Liver (tissue), 8 donors: ENCODE measurements at regions not wholly inside any gene's neighbourhood (a gene's known extent, or its start where the extent isn't known, plus 50 kb on each side); places are given as distances from the start of the nearest gene placed in this dataset.

Experiments
- DNase-seq: peaks from one replicate; pipeline ENCODE4 v3.0.0-alpha.2; 2017; ENCODE audit warnings: low spot score
- H3K27ac ChIP-seq, 2 donors: one replicate each; pipeline ENCODE4 v1.7.0; 2013; ENCODE audit warnings: inconsistent platforms in 2 of 2, low read length in 2 of 2, control low read depth in 1 of 2, low read depth in 1 of 2, mild to moderate bottlenecking in 1 of 2
- H3K27me3 ChIP-seq, 4 donors: one replicate each; pipeline versions ENCODE4 v1.6.1 to v1.7.0; 2013; ENCODE audit warnings: low read length in 3 of 4, inconsistent platforms in 1 of 4, mild to moderate bottlenecking in 1 of 4, moderate library complexity in 1 of 4; ENCODE audit not compliant: control insufficient read depth in 4 of 4, insufficient read depth in 4 of 4
- H3K36me3 ChIP-seq, 4 donors: one replicate each; pipeline versions ENCODE4 v1.6.1 to v1.7.0; 2013; ENCODE audit warnings: low read length in 3 of 4, mild to moderate bottlenecking in 3 of 4, low read depth in 1 of 4, moderate library complexity in 1 of 4; ENCODE audit not compliant: control insufficient read depth in 4 of 4, insufficient read depth in 3 of 4
- H3K4me1 ChIP-seq, 4 donors: one replicate each; pipeline versions ENCODE4 v1.6.1 to v1.7.0; 2013; ENCODE audit warnings: low read length in 3 of 4, mild to moderate bottlenecking in 3 of 4, moderate library complexity in 1 of 4; ENCODE audit not compliant: control insufficient read depth in 4 of 4, insufficient read depth in 4 of 4
- H3K4me3 ChIP-seq, 3 donors: one replicate each; pipeline versions ENCODE4 v1.6.1 to v1.7.0; 2013; ENCODE audit warnings: low read length in 3 of 3, control low read depth in 1 of 3, low read depth in 1 of 3, mild to moderate bottlenecking in 1 of 3
- H3K9ac ChIP-seq, 2 donors: one replicate each; pipeline ENCODE4 v1.7.0; 2013; ENCODE audit warnings: low read length in 2 of 2, mild to moderate bottlenecking in 2 of 2, moderate library complexity in 2 of 2, control low read depth in 1 of 2, low read depth in 1 of 2
- H3K9me3 ChIP-seq, 4 donors: one replicate each; pipeline versions ENCODE4 v1.6.1 to v1.7.0; 2013; ENCODE audit warnings: low read length in 3 of 4; ENCODE audit not compliant: control insufficient read depth in 4 of 4
- ATF3 ChIP-seq: IDR thresholded peaks from 2 replicates; pipeline ENCODE4 v1.6.1; 2016; ENCODE audit warnings: antibody characterized with exemption
- EGR1 ChIP-seq, 2 donors: IDR thresholded peaks; 2 replicates each; pipeline ENCODE4 v1.6.1; 2016 to 2018; ENCODE audit warnings: antibody characterized with exemption in 2 of 2, low read depth in 2 of 2
- FOXA1 ChIP-seq: IDR thresholded peaks from 2 replicates; pipeline ENCODE4 v1.6.1; 2016; ENCODE audit warnings: antibody characterized with exemption
- FOXA2 ChIP-seq: IDR thresholded peaks from 2 replicates; pipeline ENCODE4 v1.6.1; 2016; ENCODE audit warnings: antibody characterized with exemption
- GABPA ChIP-seq, 2 donors: IDR thresholded peaks in 1 of 2; conservative IDR thresholded peaks in 1 of 2; 2 replicates each; pipeline ENCODE4 v1.6.1; 2016; ENCODE audit warnings: antibody characterized with exemption in 2 of 2, mild to moderate bottlenecking in 1 of 2, moderate library complexity in 1 of 2
- HNF4A ChIP-seq, 2 donors: conservative IDR thresholded peaks; 2 replicates each; pipeline ENCODE4 v1.6.1; 2016; ENCODE audit warnings: antibody characterized with exemption in 2 of 2, mild to moderate bottlenecking in 2 of 2
- HNF4G ChIP-seq: IDR thresholded peaks from 2 replicates; pipeline ENCODE4 v1.6.1; 2016; ENCODE audit warnings: antibody characterized with exemption
- JUND ChIP-seq, 2 donors: IDR thresholded peaks; 2 replicates each; pipeline ENCODE4 v1.6.1; 2016; ENCODE audit warnings: antibody characterized with exemption in 2 of 2
- MAX ChIP-seq: IDR thresholded peaks from 2 replicates; pipeline ENCODE4 v1.6.1; 2016; ENCODE audit warnings: antibody characterized with exemption
- NR2F2 ChIP-seq: IDR thresholded peaks from 2 replicates; pipeline ENCODE4 v1.6.1; 2016; ENCODE audit warnings: antibody characterized with exemption
- RAD21 ChIP-seq, 2 donors: IDR thresholded peaks; 2 replicates each; pipeline ENCODE4 v1.6.1; 2016; ENCODE audit warnings: antibody characterized with exemption in 2 of 2, mild to moderate bottlenecking in 2 of 2
- RXRA ChIP-seq, 2 donors: IDR thresholded peaks; 2 replicates each; pipeline ENCODE4 v1.6.1; 2017 to 2018; ENCODE audit warnings: antibody characterized with exemption in 2 of 2, mild to moderate bottlenecking in 1 of 2
- SP1 ChIP-seq: IDR thresholded peaks from 2 replicates; pipeline ENCODE4 v1.6.1; 2018; ENCODE audit warnings: antibody characterized with exemption, mild to moderate bottlenecking
- TAF1 ChIP-seq: conservative IDR thresholded peaks from 2 replicates; pipeline ENCODE4 v1.6.1; 2016; ENCODE audit warnings: antibody characterized with exemption, mild to moderate bottlenecking
- YY1 ChIP-seq: IDR thresholded peaks from 2 replicates; pipeline ENCODE4 v1.6.1; 2016; ENCODE audit warnings: antibody characterized with exemption, mild to moderate bottlenecking
- WGBS: extraction: QIAGEN DNeasy Blood & Tissue Kit; methylation state at CpG from one replicate; pipeline ENCODE4 v1.1.7; 2013; 5-methylcytosine and 5-hydroxymethylcytosine counted together
- TF ChIP-seq, protein P1 (sequence below): IDR thresholded peaks from 2 replicates; pipeline ENCODE4 v1.6.1; 2016; ENCODE audit warnings: antibody characterized with exemption
- TF ChIP-seq, protein P2 (sequence below): IDR thresholded peaks from 2 replicates; pipeline ENCODE4 v1.6.1; 2016; ENCODE audit warnings: antibody characterized with exemption, mild to moderate bottlenecking
- TF ChIP-seq, protein P3 (sequence below): fragments of 150-350 bp; IDR thresholded peaks from 2 replicates; pipeline ENCODE4 v1.5.1; 2017; ENCODE audit warnings: improper control_type of control experiment, low read depth, low read length; ENCODE audit not compliant: missing input control
- donor health status: healthy.
- donor health status: healthy.
- donor health status: healthy.
- donor health status: healthy.
- donor health status: healthy.

GRCh38 chr7:4612939-4613841 is 68.9 kb upstream of the FOXK1 start:
- H3K9me3 ChIP-seq, result no peaks in the 10 kb centered on the region
- H3K36me3 ChIP-seq, result no peaks in the 10 kb centered on the region
- WGBS, result 50% methylated on average over 25 of the region's 25 CpGs
- peak overlapping the region in 1 of 2 donors; percentile 53 for H3K9ac ChIP-seq
- no peak for DNase-seq
- TF ChIP-seq NR2F2, result peak; percentile 47
- peak in 1 of 2 donors; percentile 4 for TF ChIP-seq RAD21 (IDR thresholded peaks at IDR 0.05)
- no peak for TF ChIP-seq EGR1 (IDR thresholded peaks at IDR 0.05; ENCODE audit: low read depth in 2 of 2)
- no peak for TF ChIP-seq HNF4A (conservative IDR thresholded peaks at IDR 0.05)
- TF ChIP-seq FOXA1, result no peak
- TF ChIP-seq YY1, result no peak
- no peak for TF ChIP-seq GABPA (IDR thresholded peaks at IDR 0.05 in 1 of 2, conservative IDR thresholded peaks at IDR 0.05 in 1 of 2)
- no peak for TF ChIP-seq RXRA (IDR thresholded peaks at IDR 0.05)
- TF ChIP-seq, protein P1, sequence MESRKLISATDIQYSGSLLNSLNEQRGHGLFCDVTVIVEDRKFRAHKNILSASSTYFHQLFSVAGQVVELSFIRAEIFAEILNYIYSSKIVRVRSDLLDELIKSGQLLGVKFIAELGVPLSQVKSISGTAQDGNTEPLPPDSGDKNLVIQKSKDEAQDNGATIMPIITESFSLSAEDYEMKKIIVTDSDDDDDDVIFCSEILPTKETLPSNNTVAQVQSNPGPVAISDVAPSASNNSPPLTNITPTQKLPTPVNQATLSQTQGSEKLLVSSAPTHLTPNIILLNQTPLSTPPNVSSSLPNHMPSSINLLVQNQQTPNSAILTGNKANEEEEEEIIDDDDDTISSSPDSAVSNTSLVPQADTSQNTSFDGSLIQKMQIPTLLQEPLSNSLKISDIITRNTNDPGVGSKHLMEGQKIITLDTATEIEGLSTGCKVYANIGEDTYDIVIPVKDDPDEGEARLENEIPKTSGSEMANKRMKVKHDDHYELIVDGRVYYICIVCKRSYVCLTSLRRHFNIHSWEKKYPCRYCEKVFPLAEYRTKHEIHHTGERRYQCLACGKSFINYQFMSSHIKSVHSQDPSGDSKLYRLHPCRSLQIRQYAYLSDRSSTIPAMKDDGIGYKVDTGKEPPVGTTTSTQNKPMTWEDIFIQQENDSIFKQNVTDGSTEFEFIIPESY, result no peak
- TF ChIP-seq JUND (IDR thresholded peaks at IDR 0.05), result no peak
- TF ChIP-seq, protein P2, sequence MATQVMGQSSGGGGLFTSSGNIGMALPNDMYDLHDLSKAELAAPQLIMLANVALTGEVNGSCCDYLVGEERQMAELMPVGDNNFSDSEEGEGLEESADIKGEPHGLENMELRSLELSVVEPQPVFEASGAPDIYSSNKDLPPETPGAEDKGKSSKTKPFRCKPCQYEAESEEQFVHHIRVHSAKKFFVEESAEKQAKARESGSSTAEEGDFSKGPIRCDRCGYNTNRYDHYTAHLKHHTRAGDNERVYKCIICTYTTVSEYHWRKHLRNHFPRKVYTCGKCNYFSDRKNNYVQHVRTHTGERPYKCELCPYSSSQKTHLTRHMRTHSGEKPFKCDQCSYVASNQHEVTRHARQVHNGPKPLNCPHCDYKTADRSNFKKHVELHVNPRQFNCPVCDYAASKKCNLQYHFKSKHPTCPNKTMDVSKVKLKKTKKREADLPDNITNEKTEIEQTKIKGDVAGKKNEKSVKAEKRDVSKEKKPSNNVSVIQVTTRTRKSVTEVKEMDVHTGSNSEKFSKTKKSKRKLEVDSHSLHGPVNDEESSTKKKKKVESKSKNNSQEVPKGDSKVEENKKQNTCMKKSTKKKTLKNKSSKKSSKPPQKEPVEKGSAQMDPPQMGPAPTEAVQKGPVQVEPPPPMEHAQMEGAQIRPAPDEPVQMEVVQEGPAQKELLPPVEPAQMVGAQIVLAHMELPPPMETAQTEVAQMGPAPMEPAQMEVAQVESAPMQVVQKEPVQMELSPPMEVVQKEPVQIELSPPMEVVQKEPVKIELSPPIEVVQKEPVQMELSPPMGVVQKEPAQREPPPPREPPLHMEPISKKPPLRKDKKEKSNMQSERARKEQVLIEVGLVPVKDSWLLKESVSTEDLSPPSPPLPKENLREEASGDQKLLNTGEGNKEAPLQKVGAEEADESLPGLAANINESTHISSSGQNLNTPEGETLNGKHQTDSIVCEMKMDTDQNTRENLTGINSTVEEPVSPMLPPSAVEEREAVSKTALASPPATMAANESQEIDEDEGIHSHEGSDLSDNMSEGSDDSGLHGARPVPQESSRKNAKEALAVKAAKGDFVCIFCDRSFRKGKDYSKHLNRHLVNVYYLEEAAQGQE, result no peak
- no peak for TF ChIP-seq FOXA2
- TF ChIP-seq, protein P3, sequence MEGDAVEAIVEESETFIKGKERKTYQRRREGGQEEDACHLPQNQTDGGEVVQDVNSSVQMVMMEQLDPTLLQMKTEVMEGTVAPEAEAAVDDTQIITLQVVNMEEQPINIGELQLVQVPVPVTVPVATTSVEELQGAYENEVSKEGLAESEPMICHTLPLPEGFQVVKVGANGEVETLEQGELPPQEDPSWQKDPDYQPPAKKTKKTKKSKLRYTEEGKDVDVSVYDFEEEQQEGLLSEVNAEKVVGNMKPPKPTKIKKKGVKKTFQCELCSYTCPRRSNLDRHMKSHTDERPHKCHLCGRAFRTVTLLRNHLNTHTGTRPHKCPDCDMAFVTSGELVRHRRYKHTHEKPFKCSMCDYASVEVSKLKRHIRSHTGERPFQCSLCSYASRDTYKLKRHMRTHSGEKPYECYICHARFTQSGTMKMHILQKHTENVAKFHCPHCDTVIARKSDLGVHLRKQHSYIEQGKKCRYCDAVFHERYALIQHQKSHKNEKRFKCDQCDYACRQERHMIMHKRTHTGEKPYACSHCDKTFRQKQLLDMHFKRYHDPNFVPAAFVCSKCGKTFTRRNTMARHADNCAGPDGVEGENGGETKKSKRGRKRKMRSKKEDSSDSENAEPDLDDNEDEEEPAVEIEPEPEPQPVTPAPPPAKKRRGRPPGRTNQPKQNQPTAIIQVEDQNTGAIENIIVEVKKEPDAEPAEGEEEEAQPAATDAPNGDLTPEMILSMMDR, result no peak
- peak; percentile 27 for TF ChIP-seq SP1
- no peak for TF ChIP-seq TAF1
- TF ChIP-seq HNF4G, result no peak
- TF ChIP-seq MAX, result no peak
- TF ChIP-seq ATF3, result no peak
- no peak overlapping the region for H3K4me3 ChIP-seq
- H3K27ac ChIP-seq, result peak overlapping the region; percentile 6 to 18
- no peaks in the 10 kb centered on the region for H3K4me1 ChIP-seq
- H3K27me3 ChIP-seq, result no peaks in the 10 kb centered on the region
